ENCODE measurements at regions not wholly inside any gene's neighbourhood (a gene's known extent, or its start where the extent isn't known, plus 50 kb on each side); places are given as distances from the start of the nearest gene placed in this dataset.

GRCh38 chr10:33901166-33901565 is 566.7 kb upstream of the NRP1 start:
- in situ Hi-C loops (cut with MboI; ENCODE audit: low pct_unique_long_range_greater_than_20kb, low sequenced_read_pairs, unreplicated experiment): no loop called here
- TF ChIP-seq CTCF (IDR thresholded peaks at IDR 0.05; ENCODE audit: extremely low read depth, insufficient read depth, missing control alignments): no peak
- no peak for DNase-seq (ENCODE audit: low spot score)

- in situ Hi-C loops (cut with MboI; ENCODE audit: low pct_unique_long_range_greater_than_20kb, low sequenced_read_pairs, unreplicated experiment): no loop called here
- TF ChIP-seq CTCF (IDR thresholded peaks at IDR 0.05; ENCODE audit: extremely low read depth, insufficient read depth, missing control alignments): no peak
- no peak for DNase-seq (ENCODE audit: low spot score)
Observed at GRCh38 chr10:33900596-33900995, 566.1 kb upstream of the NRP1 start.

- in situ Hi-C loops (cut with MboI; ENCODE audit: low pct_unique_long_range_greater_than_20kb, low sequenced_read_pairs, unreplicated experiment): no loop called here
- DNase-seq (ENCODE audit: low spot score): no peak
- no peak for TF ChIP-seq CTCF (IDR thresholded peaks at IDR 0.05; ENCODE audit: extremely low read depth, insufficient read depth, missing control alignments)
Observed at GRCh38 chr10:33899578-33900531, 565.4 kb upstream of the NRP1 start.

GRCh38 chr10:33897291-33897752 is 562.9 kb upstream of the NRP1 start:
- no peak for TF ChIP-seq CTCF (IDR thresholded peaks at IDR 0.05; ENCODE audit: extremely low read depth, insufficient read depth, missing control alignments)
- in situ Hi-C loops (cut with MboI; ENCODE audit: low pct_unique_long_range_greater_than_20kb, low sequenced_read_pairs, unreplicated experiment): no loop called here
- DNase-seq (ENCODE audit: low spot score): no peak

- no peak for DNase-seq (ENCODE audit: low spot score)
- in situ Hi-C loops (cut with MboI; ENCODE audit: low pct_unique_long_range_greater_than_20kb, low sequenced_read_pairs, unreplicated experiment): no loop called here
- TF ChIP-seq CTCF (IDR thresholded peaks at IDR 0.05; ENCODE audit: extremely low read depth, insufficient read depth, missing control alignments): no peak
Observed at GRCh38 chr10:33893506-33893905, 559.0 kb upstream of the NRP1 start.

- DNase-seq (ENCODE audit: low spot score): no peak
- TF ChIP-seq CTCF (IDR thresholded peaks at IDR 0.05; ENCODE audit: extremely low read depth, insufficient read depth, missing control alignments): no peak
- in situ Hi-C loops (cut with MboI; ENCODE audit: low pct_unique_long_range_greater_than_20kb, low sequenced_read_pairs, unreplicated experiment): no loop called here
Observed at GRCh38 chr10:33889371-33889770, 554.9 kb upstream of the NRP1 start.
